Nephron (organoid): ENCODE measurements at regions not wholly inside any gene's neighbourhood (a gene's known extent, or its start where the extent isn't known, plus 50 kb on each side); places are given as distances from the start of the nearest gene placed in this dataset.

Source experiments
- H3K27ac Mint-ChIP-seq, 3 experiments: 2 replicates each; pipeline ENCODE4 v1.8.0; 2020; ENCODE audit warnings: mixed read lengths in 3 of 3, mild to moderate bottlenecking in 2 of 3, moderate library complexity in 1 of 3
- H3K27me3 Mint-ChIP-seq: 2 replicates; pipeline ENCODE4 v1.8.0; 2021; ENCODE audit warnings: low read depth, mild to moderate bottlenecking, moderate library complexity, mixed read lengths
- H3K36me3 Mint-ChIP-seq: 2 replicates; pipeline ENCODE4 v1.8.0; 2020; ENCODE audit warnings: low read depth, mixed read lengths
- H3K4me1 Mint-ChIP-seq: 2 replicates; pipeline ENCODE4 v1.8.0; 2020; ENCODE audit warnings: mixed read lengths
- H3K4me3 Mint-ChIP-seq, 3 experiments: 2 replicates each; pipeline ENCODE4 v1.8.0; 2020; ENCODE audit warnings: mild to moderate bottlenecking in 3 of 3, mixed read lengths in 3 of 3, moderate library complexity in 2 of 3
- H3K9me3 Mint-ChIP-seq: 2 replicates; pipeline ENCODE4 v1.8.0; 2020; ENCODE audit warnings: mixed read lengths
- TF ChIP-seq, protein P1 (sequence below), 3 experiments: fragments of 200-600 bp; sonication (generic); IDR thresholded peaks; one replicate each; pipeline ENCODE4 v1.5.0; 2021; ENCODE audit warnings: antibody characterized with exemption in 3 of 3; ENCODE audit not compliant: unreplicated experiment in 3 of 3

DNA sequence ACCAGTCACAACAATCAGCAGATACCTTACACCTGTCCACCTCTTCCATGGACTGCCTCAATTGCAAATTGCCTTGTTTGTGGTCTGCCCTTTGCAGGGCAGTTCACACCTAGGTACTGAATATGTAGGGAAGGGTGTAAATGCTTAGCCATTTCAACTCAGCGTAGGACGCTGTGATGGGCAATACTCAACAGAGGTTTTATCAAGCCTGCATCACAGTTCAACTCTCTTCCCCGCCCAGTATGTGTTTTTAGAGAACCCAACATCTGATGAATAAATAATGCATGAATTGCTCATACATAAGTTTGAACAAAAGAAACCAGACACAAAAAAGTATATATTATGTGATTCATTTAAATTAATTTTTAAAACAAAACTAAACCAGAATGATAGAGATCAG is 124.4 kb downstream of the P2RY1 start:
- Mint-ChIP-seq H3K4me3 (no peak overlapping the region), H3K9me3 (no peaks in the 10 kb centered on the region), H3K36me3 (no peaks in the 10 kb centered on the region), H3K4me1 (no peaks in the 10 kb centered on the region), H3K27me3 (no peaks in the 10 kb centered on the region), H3K27ac (no peak overlapping the region)
- TF ChIP-seq, protein P1, sequence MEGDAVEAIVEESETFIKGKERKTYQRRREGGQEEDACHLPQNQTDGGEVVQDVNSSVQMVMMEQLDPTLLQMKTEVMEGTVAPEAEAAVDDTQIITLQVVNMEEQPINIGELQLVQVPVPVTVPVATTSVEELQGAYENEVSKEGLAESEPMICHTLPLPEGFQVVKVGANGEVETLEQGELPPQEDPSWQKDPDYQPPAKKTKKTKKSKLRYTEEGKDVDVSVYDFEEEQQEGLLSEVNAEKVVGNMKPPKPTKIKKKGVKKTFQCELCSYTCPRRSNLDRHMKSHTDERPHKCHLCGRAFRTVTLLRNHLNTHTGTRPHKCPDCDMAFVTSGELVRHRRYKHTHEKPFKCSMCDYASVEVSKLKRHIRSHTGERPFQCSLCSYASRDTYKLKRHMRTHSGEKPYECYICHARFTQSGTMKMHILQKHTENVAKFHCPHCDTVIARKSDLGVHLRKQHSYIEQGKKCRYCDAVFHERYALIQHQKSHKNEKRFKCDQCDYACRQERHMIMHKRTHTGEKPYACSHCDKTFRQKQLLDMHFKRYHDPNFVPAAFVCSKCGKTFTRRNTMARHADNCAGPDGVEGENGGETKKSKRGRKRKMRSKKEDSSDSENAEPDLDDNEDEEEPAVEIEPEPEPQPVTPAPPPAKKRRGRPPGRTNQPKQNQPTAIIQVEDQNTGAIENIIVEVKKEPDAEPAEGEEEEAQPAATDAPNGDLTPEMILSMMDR (IDR thresholded peaks at IDR 0.05; ENCODE audit: unreplicated experiment in 3 of 3) = no peak

DNA sequence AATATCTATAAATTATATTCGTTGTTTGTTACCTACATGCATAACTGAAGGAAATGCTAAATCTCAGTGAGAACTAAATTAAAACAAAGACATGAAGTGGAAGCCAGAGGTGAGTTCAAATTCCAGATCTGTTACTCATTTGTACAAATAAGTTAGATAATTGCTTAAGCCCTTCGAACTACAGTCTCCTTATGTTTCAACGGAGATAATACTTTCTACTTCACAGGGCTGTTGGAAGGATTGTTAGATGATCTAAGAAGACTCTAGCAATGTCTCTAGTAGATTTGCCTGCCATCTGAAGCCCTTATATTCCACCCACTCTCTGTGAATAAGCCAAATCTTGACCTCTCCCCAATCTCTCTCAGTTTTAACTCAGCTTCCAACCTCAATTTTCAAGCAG is 125.8 kb downstream of the P2RY1 start:
- TF ChIP-seq, protein P1 (IDR thresholded peaks at IDR 0.05; ENCODE audit: unreplicated experiment in 3 of 3) = no peak
- no peaks in the 10 kb centered on the region for H3K4me1 Mint-ChIP-seq
- no peaks in the 10 kb centered on the region for H3K36me3 Mint-ChIP-seq
- peaks cover 6% of the 10 kb centered on the region for H3K9me3 Mint-ChIP-seq
- no peaks in the 10 kb centered on the region for H3K27me3 Mint-ChIP-seq
- H3K27ac Mint-ChIP-seq = no peak overlapping the region
- H3K4me3 Mint-ChIP-seq = no peak overlapping the region

- no peak overlapping the region for H3K27ac Mint-ChIP-seq
- no peaks in the 10 kb centered on the region for H3K36me3 Mint-ChIP-seq
- H3K4me3 Mint-ChIP-seq = no peak overlapping the region
- H3K9me3 Mint-ChIP-seq = peaks cover 8% of the 10 kb centered on the region
- no peaks in the 10 kb centered on the region for H3K27me3 Mint-ChIP-seq
- H3K4me1 Mint-ChIP-seq = no peaks in the 10 kb centered on the region
- TF ChIP-seq, protein P1 (IDR thresholded peaks at IDR 0.05; ENCODE audit: unreplicated experiment in 3 of 3) = peak; percentile 15 to 43 (median 20)
These were observed 126.4 kb downstream of the P2RY1 start for GRCh38 chr3:152961323-152961722.

GRCh38 chr3:152964911-152965609 is 130.1 kb downstream of the P2RY1 start:
- Mint-ChIP-seq H3K9me3 (peaks cover 8% of the 10 kb centered on the region), H3K36me3 (no peaks in the 10 kb centered on the region), H3K27me3 (no peaks in the 10 kb centered on the region), H3K27ac (no peak overlapping the region), H3K4me3 (no peak overlapping the region), H3K4me1 (no peaks in the 10 kb centered on the region)
- TF ChIP-seq, protein P1 (IDR thresholded peaks at IDR 0.05; ENCODE audit: unreplicated experiment in 3 of 3) = no peak

- TF ChIP-seq, protein P1 (IDR thresholded peaks at IDR 0.05; ENCODE audit: unreplicated experiment in 3 of 3) = no peak
These were observed 133.6 kb downstream of the P2RY1 start for GRCh38 chr3:152968388-152969024.

More at GRCh38 chr3:152968388-152969024, 133.6 kb downstream of the P2RY1 start:
- Mint-ChIP-seq H3K27me3 (no peaks in the 10 kb centered on the region), H3K4me1 (no peaks in the 10 kb centered on the region), H3K36me3 (no peaks in the 10 kb centered on the region), H3K27ac (no peak overlapping the region), H3K4me3 (no peak overlapping the region), H3K9me3 (peaks cover 8% of the 10 kb centered on the region)
